ENCODE measurements at regions not wholly inside any gene's neighbourhood (a gene's known extent, or its start where the extent isn't known, plus 50 kb on each side); places are given as distances from the start of the nearest gene placed in this dataset.

DNA sequence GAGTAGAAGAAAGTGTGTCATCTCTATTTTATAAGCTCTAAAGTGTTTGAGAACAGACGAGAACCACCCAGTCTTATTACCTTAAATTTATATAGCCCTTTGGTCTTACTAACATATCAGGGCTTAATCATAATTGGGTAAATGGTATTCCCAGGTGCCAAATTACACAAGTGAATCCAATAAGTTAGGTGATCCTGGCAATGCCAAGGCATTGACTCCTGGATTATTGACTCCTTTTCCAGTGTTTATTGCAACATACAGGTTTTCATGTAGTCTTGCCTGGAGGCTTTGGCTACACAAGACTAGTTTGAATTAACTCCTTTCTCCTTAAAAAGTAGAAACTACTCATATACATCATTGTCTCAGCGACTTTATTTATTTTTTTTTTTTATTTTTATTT is 59.7 kb upstream of the MAPRE2 start:
- H3K27ac ChIP-seq (ENCODE audit: poor library complexity, severe bottlenecking) = no peak overlapping the region

GRCh38 chr18:34985963-34986362 is 55.2 kb upstream of the MAPRE2 start:
- ATAC-seq (ENCODE audit: low read depth) = no peak
- Histone ChIP-seq H3K4me1 (ENCODE audit: insufficient read depth, poor library complexity, severe bottlenecking) (no peaks in the 10 kb centered on the region), H3K27ac (ENCODE audit: poor library complexity, severe bottlenecking) (no peak overlapping the region), H3K4me3 (ENCODE audit: severe bottlenecking) (no peak overlapping the region), H3K36me3 (ENCODE audit: low read depth) (no peaks in the 10 kb centered on the region), H3K9me3 (ENCODE audit: severe bottlenecking) (no peaks in the 10 kb centered on the region), H3K27me3 (ENCODE audit: insufficient read depth, poor library complexity, severe bottlenecking) (no peaks in the 10 kb centered on the region)
- TF ChIP-seq, protein P1, sequence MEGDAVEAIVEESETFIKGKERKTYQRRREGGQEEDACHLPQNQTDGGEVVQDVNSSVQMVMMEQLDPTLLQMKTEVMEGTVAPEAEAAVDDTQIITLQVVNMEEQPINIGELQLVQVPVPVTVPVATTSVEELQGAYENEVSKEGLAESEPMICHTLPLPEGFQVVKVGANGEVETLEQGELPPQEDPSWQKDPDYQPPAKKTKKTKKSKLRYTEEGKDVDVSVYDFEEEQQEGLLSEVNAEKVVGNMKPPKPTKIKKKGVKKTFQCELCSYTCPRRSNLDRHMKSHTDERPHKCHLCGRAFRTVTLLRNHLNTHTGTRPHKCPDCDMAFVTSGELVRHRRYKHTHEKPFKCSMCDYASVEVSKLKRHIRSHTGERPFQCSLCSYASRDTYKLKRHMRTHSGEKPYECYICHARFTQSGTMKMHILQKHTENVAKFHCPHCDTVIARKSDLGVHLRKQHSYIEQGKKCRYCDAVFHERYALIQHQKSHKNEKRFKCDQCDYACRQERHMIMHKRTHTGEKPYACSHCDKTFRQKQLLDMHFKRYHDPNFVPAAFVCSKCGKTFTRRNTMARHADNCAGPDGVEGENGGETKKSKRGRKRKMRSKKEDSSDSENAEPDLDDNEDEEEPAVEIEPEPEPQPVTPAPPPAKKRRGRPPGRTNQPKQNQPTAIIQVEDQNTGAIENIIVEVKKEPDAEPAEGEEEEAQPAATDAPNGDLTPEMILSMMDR (IDR thresholded peaks at IDR 0.05; ENCODE audit: poor library complexity, severe bottlenecking) = no peak
- no peak for DNase-seq (ENCODE audit: low spot score)

More for the DNA sequence above, 59.7 kb upstream of the MAPRE2 start:
- Histone ChIP-seq H3K9me3 (ENCODE audit: severe bottlenecking) (no peaks in the 10 kb centered on the region), H3K4me3 (ENCODE audit: severe bottlenecking) (no peak overlapping the region), H3K36me3 (ENCODE audit: low read depth) (no peaks in the 10 kb centered on the region), H3K4me1 (ENCODE audit: insufficient read depth, poor library complexity, severe bottlenecking) (peaks cover 16% of the 10 kb centered on the region), H3K27me3 (ENCODE audit: insufficient read depth, poor library complexity, severe bottlenecking) (peaks cover 25% of the 10 kb centered on the region)
- ATAC-seq (ENCODE audit: low read depth) = no peak
- TF ChIP-seq, protein P1 (IDR thresholded peaks at IDR 0.05; ENCODE audit: poor library complexity, severe bottlenecking) = no peak
- DNase-seq (ENCODE audit: low spot score) = no peak

- Histone ChIP-seq H3K4me1 (ENCODE audit: insufficient read depth, poor library complexity, severe bottlenecking) (no peaks in the 10 kb centered on the region), H3K27me3 (ENCODE audit: insufficient read depth, poor library complexity, severe bottlenecking) (no peaks in the 10 kb centered on the region), H3K9me3 (ENCODE audit: severe bottlenecking) (no peaks in the 10 kb centered on the region), H3K4me3 (ENCODE audit: severe bottlenecking) (no peak overlapping the region), H3K36me3 (ENCODE audit: low read depth) (no peaks in the 10 kb centered on the region), H3K27ac (ENCODE audit: poor library complexity, severe bottlenecking) (no peak overlapping the region)
- no peak for DNase-seq (ENCODE audit: low spot score)
- TF ChIP-seq, protein P1 (IDR thresholded peaks at IDR 0.05; ENCODE audit: poor library complexity, severe bottlenecking) = no peak
- ATAC-seq (ENCODE audit: low read depth) = peak; percentile 61; the same call in 2 of the 3 replicates
Measured at GRCh38 chr18:34990597-34990996, 50.6 kb upstream of the MAPRE2 start.

DNA sequence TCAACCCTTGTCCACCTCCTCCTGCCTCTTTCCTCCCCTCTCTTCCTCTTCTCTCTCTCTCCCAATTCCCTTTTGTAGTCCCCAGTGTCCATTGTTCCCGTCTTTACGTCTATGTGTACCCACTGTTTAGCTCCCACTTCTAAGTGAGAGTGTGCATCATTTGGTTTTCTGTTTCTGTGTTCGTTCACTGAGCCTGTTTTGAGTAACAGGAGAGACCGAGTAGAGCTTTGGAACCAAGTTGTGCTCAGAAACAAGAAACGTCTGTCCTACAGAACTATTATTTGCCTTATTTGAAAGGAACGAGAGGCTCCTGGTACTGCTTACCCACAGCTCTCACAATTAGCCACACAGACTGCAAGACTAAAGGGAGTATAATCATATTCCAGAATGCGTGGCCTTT is 50.1 kb upstream of the MAPRE2 start:
- TF ChIP-seq, protein P1 (IDR thresholded peaks at IDR 0.05; ENCODE audit: poor library complexity, severe bottlenecking) = no peak
- Histone ChIP-seq H3K36me3 (ENCODE audit: low read depth) (no peaks in the 10 kb centered on the region), H3K9me3 (ENCODE audit: severe bottlenecking) (no peaks in the 10 kb centered on the region), H3K27me3 (ENCODE audit: insufficient read depth, poor library complexity, severe bottlenecking) (no peaks in the 10 kb centered on the region), H3K27ac (ENCODE audit: poor library complexity, severe bottlenecking) (no peak overlapping the region), H3K4me1 (ENCODE audit: insufficient read depth, poor library complexity, severe bottlenecking) (no peaks in the 10 kb centered on the region), H3K4me3 (ENCODE audit: severe bottlenecking) (no peak overlapping the region)
- ATAC-seq (ENCODE audit: low read depth) (no peak), DNase-seq (ENCODE audit: low spot score) (no peak)

Measured in RWPE2 (cell line).